ENCODE measurements at regions not wholly inside any gene's neighbourhood (a gene's known extent, or its start where the extent isn't known, plus 50 kb on each side); places are given as distances from the start of the nearest gene placed in this dataset.

DNA sequence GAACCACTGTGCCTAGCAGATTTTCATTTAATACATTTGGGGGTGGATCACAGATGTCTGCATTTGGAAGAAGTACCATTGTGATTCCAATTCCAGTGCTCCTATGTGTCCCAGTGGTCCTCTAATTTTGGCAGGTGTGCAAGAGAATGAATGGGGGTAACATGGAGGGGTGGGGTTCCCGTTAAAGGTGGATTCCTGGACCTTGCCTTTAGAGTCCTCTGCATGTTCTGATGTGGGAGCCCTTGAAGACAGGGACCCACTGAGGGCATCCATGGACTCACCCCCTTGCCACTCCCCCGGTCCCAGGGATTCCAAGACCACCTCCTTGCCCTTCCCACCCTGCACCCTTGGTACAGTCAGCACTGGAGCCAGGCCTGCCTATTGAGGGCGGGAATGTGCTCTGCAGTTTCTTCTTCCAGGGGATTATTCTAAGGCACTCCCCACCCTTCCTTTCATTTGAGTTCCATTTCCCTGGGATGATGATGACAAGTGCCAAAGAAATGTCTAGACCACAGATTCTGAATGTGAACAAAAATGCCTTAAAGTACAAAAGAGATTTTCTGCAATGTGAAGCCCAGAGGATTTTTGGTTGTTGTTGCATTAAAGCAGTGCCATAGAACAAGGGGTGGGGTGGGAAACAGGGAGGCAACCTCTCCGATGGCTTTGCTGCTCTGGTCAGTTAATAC lies 119.4 kb upstream of the PTCH1 start:
- no peaks in the 10 kb centered on the region for H3K27me3 ChIP-seq (ENCODE audit: insufficient read depth, low read length, poor library complexity, severe bottlenecking)
- H3K4me3 ChIP-seq (ENCODE audit: low read length, poor library complexity, severe bottlenecking) = no peak overlapping the region
- no peak overlapping the region for H2AFZ ChIP-seq (ENCODE audit: low read length)
- H3K9me3 ChIP-seq (ENCODE audit: insufficient read depth, low read depth, low read length) = no peaks in the 10 kb centered on the region
- TF ChIP-seq, protein P1, sequence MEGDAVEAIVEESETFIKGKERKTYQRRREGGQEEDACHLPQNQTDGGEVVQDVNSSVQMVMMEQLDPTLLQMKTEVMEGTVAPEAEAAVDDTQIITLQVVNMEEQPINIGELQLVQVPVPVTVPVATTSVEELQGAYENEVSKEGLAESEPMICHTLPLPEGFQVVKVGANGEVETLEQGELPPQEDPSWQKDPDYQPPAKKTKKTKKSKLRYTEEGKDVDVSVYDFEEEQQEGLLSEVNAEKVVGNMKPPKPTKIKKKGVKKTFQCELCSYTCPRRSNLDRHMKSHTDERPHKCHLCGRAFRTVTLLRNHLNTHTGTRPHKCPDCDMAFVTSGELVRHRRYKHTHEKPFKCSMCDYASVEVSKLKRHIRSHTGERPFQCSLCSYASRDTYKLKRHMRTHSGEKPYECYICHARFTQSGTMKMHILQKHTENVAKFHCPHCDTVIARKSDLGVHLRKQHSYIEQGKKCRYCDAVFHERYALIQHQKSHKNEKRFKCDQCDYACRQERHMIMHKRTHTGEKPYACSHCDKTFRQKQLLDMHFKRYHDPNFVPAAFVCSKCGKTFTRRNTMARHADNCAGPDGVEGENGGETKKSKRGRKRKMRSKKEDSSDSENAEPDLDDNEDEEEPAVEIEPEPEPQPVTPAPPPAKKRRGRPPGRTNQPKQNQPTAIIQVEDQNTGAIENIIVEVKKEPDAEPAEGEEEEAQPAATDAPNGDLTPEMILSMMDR (conservative IDR thresholded peaks at IDR 0.05; ENCODE audit: low read length) = no peak
- no peak for TF ChIP-seq EZH2phosphoT487 (IDR thresholded peaks at IDR 0.05; ENCODE audit: borderline replicate concordance)
- no peaks in the 10 kb centered on the region for H4K20me1 ChIP-seq (ENCODE audit: insufficient read depth, low read length, poor library complexity, severe bottlenecking)
- H3F3A ChIP-seq (ENCODE audit: low read depth) = no peaks in the 10 kb centered on the region
- H3K9ac ChIP-seq (ENCODE audit: low read depth, low read length, poor library complexity, severe bottlenecking) = no peak overlapping the region
- no peak overlapping the region for H3K4me2 ChIP-seq (ENCODE audit: low read depth, low read length, poor library complexity, severe bottlenecking)
- no peaks in the 10 kb centered on the region for H3K9me2 ChIP-seq (replicated peaks; ENCODE audit: low read depth, low read length)
- H3K36me3 ChIP-seq (ENCODE audit: insufficient read depth, low read length) = no peaks in the 10 kb centered on the region
- no peaks in the 10 kb centered on the region for H3K79me2 ChIP-seq (ENCODE audit: insufficient read depth, low read length)
- H3K4me1 ChIP-seq (ENCODE audit: insufficient read depth, low read length, poor library complexity, severe bottlenecking) = no peaks in the 10 kb centered on the region

DNA sequence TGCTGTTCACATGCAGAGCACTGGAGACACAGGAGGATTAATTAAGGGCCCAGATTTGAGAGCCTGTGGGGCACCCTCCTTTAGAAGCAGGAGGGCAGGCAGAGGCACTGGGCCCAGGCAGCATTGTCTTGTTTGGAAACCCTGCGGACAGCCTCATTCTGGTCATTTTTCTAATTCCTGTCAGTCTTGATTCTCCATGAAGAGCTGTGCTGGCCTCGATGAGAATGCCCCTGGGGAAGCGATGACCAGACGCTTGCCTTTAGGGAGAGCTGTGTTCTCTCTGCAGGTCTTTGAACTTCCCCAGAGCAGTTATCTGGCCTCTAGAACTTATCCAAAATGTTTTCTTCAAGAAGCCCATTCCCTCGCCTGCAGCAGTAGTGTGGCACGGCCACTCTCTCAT lies 117.8 kb upstream of the PTCH1 start:
- Histone ChIP-seq H3K4me2 (ENCODE audit: low read depth, low read length, poor library complexity, severe bottlenecking) (no peak overlapping the region), H4K20me1 (ENCODE audit: insufficient read depth, low read length, poor library complexity, severe bottlenecking) (no peaks in the 10 kb centered on the region), H3K4me1 (ENCODE audit: insufficient read depth, low read length, poor library complexity, severe bottlenecking) (peaks cover 4% of the 10 kb centered on the region), H3K27me3 (ENCODE audit: insufficient read depth, low read length, poor library complexity, severe bottlenecking) (no peaks in the 10 kb centered on the region), H3F3A (ENCODE audit: low read depth) (no peaks in the 10 kb centered on the region), H3K9ac (ENCODE audit: low read depth, low read length, poor library complexity, severe bottlenecking) (no peak overlapping the region), H3K9me2 (replicated peaks; ENCODE audit: low read depth, low read length) (no peaks in the 10 kb centered on the region), H3K36me3 (ENCODE audit: insufficient read depth, low read length) (no peaks in the 10 kb centered on the region), H3K9me3 (ENCODE audit: insufficient read depth, low read depth, low read length) (no peaks in the 10 kb centered on the region), H2AFZ (ENCODE audit: low read length) (no peak overlapping the region), H3K79me2 (ENCODE audit: insufficient read depth, low read length) (no peaks in the 10 kb centered on the region), H3K4me3 (ENCODE audit: low read length, poor library complexity, severe bottlenecking) (no peak overlapping the region)
- TF ChIP-seq, protein P1 (conservative IDR thresholded peaks at IDR 0.05; ENCODE audit: low read length) = no peak
- TF ChIP-seq EZH2phosphoT487 (IDR thresholded peaks at IDR 0.05; ENCODE audit: borderline replicate concordance) = no peak

DNA sequence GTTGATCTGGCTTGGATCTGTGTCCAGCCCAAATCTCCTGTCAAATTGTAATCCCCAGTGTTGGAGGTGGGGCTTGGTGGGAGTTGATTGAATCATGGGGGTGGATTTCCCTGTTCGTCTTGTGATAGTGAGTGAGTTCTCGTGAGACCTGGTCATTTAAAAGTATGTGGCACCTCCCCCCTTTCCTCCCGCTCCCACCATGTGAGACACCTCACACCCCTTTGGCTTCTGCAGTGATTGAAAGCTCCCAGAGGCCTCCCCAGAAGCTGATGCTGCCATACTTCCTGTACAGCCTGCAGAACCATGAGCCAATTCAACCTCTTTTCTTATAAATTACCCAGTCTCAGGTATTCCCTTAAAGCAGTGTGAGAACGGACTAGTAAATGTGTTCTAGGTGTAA lies 117.3 kb upstream of the PTCH1 start:
- Histone ChIP-seq H3K9me2 (replicated peaks; ENCODE audit: low read depth, low read length) (no peaks in the 10 kb centered on the region), H4K20me1 (ENCODE audit: insufficient read depth, low read length, poor library complexity, severe bottlenecking) (no peaks in the 10 kb centered on the region), H3K4me3 (ENCODE audit: low read length, poor library complexity, severe bottlenecking) (no peak overlapping the region), H3K4me1 (ENCODE audit: insufficient read depth, low read length, poor library complexity, severe bottlenecking) (peaks cover 8% of the 10 kb centered on the region), H2AFZ (ENCODE audit: low read length) (no peak overlapping the region), H3F3A (ENCODE audit: low read depth) (no peaks in the 10 kb centered on the region), H3K79me2 (ENCODE audit: insufficient read depth, low read length) (no peaks in the 10 kb centered on the region), H3K36me3 (ENCODE audit: insufficient read depth, low read length) (no peaks in the 10 kb centered on the region), H3K27me3 (ENCODE audit: insufficient read depth, low read length, poor library complexity, severe bottlenecking) (no peaks in the 10 kb centered on the region), H3K9me3 (ENCODE audit: insufficient read depth, low read depth, low read length) (no peaks in the 10 kb centered on the region), H3K4me2 (ENCODE audit: low read depth, low read length, poor library complexity, severe bottlenecking) (no peak overlapping the region), H3K9ac (ENCODE audit: low read depth, low read length, poor library complexity, severe bottlenecking) (no peak overlapping the region)
- no peak for TF ChIP-seq EZH2phosphoT487 (IDR thresholded peaks at IDR 0.05; ENCODE audit: borderline replicate concordance)
- TF ChIP-seq, protein P1 (conservative IDR thresholded peaks at IDR 0.05; ENCODE audit: low read length) = no peak
